Endothelial cell of umbilical vein (primary cell): ENCODE measurements at regions not wholly inside any gene's neighbourhood (a gene's known extent, or its start where the extent isn't known, plus 50 kb on each side); places are given as distances from the start of the nearest gene placed in this dataset.

ENCODE experiments used
- CTCF ChIP-seq, 2 donors: IDR thresholded peaks; 1 replicate in 1 of 2; 2 replicates in 1 of 2; pipeline ENCODE4 v1.5.1; 2011; ENCODE audit warnings: low read length in 2 of 2, mild to moderate bottlenecking in 2 of 2, moderate library complexity in 2 of 2, control low read depth in 1 of 2, inconsistent platforms in 1 of 2, low read depth in 1 of 2; ENCODE audit not compliant: insufficient read depth in 1 of 2; ENCODE audit errors: extremely low read depth in 1 of 2
- MYC ChIP-seq: IDR thresholded peaks from one replicate; pipeline ENCODE4 v1.6.1; 2011; ENCODE audit warnings: mild to moderate bottlenecking, low read depth, low read length

GRCh38 chr1:221992427-221992826 is 250.5 kb upstream of the DUSP10 start:
- TF ChIP-seq CTCF (IDR thresholded peaks at IDR 0.05; ENCODE audit: extremely low read depth in 1 of 2, insufficient read depth in 1 of 2, low read depth in 1 of 2, low read length in 2 of 2) (no peak), MYC (no peak)
